CD4-positive, alpha-beta T cell treated with Interleukin-6 at 100 ng/mL for 8 hours (primary cell): ENCODE measurements at regions not wholly inside any gene's neighbourhood (a gene's known extent, or its start where the extent isn't known, plus 50 kb on each side); places are given as distances from the start of the nearest gene placed in this dataset.
A peak's percentile ranks its signal among the peaks of the same experiment; 100 is the strongest.

Source experiments
- DNase-seq: peaks from one replicate; pipeline ENCODE4 v3.0.0-alpha.2; 2020; ENCODE audit warnings: mixed read lengths, low spot score

GRCh38 chrX:4249401-4249800 lies 536.0 kb upstream of the PRKX start:
- DNase-seq = no peak

- DNase-seq = no peak
Observed at GRCh38 chrX:4243759-4244158, 530.3 kb upstream of the PRKX start.

GRCh38 chrX:4240541-4241194 lies 527.2 kb upstream of the PRKX start:
- peak; percentile 6 for DNase-seq

- DNase-seq = no peak
Observed at GRCh38 chrX:4239650-4240540, 526.4 kb upstream of the PRKX start.

- no peak for DNase-seq
Observed at GRCh38 chrX:4238916-4239315, 525.5 kb upstream of the PRKX start.

GRCh38 chrX:4225086-4225485 lies 511.6 kb upstream of the PRKX start:
- no peak for DNase-seq

GRCh38 chrX:4206941-4207340 lies 493.5 kb upstream of the PRKX start:
- DNase-seq = no peak

GRCh38 chrX:4197971-4198370 lies 484.5 kb upstream of the PRKX start:
- no peak for DNase-seq

- no peak for DNase-seq
Observed at GRCh38 chrX:4193500-4194155, 480.2 kb upstream of the PRKX start.

- DNase-seq = no peak
Observed at GRCh38 chrX:4186331-4186730, 472.9 kb upstream of the PRKX start.

GRCh38 chrX:4185086-4185485 lies 471.6 kb upstream of the PRKX start:
- no peak for DNase-seq

- DNase-seq = no peak
Observed at GRCh38 chrX:4182408-4182806, 469.0 kb upstream of the PRKX start.

GRCh38 chrX:4181782-4182407 lies 468.4 kb upstream of the PRKX start:
- DNase-seq = no peak

GRCh38 chrX:4179031-4179430 lies 465.6 kb upstream of the PRKX start:
- DNase-seq = no peak

GRCh38 chrX:4175221-4175620 lies 461.8 kb upstream of the PRKX start:
- DNase-seq = no peak

- DNase-seq = no peak
Observed at GRCh38 chrX:4173743-4174142, 460.3 kb upstream of the PRKX start.

GRCh38 chrX:4151798-4152197 lies 438.3 kb upstream of the PRKX start:
- DNase-seq = no peak

- DNase-seq = no peak
Observed at GRCh38 chrX:4150259-4150658, 436.8 kb upstream of the PRKX start.

GRCh38 chrX:4129626-4130025 lies 416.2 kb upstream of the PRKX start:
- no peak for DNase-seq

GRCh38 chrX:4118666-4119530 lies 405.4 kb upstream of the PRKX start:
- no peak for DNase-seq

GRCh38 chrX:4110964-4111363 lies 397.5 kb upstream of the PRKX start:
- DNase-seq = no peak

GRCh38 chrX:4094926-4095325 lies 381.5 kb upstream of the PRKX start:
- DNase-seq = no peak
